Trophoblast cell (in vitro differentiated cells and primary cell): ENCODE measurements at regions not wholly inside any gene's neighbourhood (a gene's known extent, or its start where the extent isn't known, plus 50 kb on each side); places are given as distances from the start of the nearest gene placed in this dataset.

Source experiments
- DNase-seq, 2 donors: peaks; one replicate each; pipeline ENCODE4 v3.0.0-alpha.2; 2016
- H2AFZ ChIP-seq: 2 replicates; pipeline ENCODE4 v1.6.1; 2013; ENCODE audit warnings: low read length, moderate library complexity, mild to moderate bottlenecking; ENCODE audit not compliant: insufficient read depth, poor library complexity
- H2AK5ac ChIP-seq: 2 replicates; pipeline ENCODE4 v1.6.1; 2013; ENCODE audit warnings: mild to moderate bottlenecking, low read length
- H2BK120ac ChIP-seq: 2 replicates; pipeline ENCODE4 v1.6.1; 2013; ENCODE audit warnings: low read length, mild to moderate bottlenecking, moderate library complexity; ENCODE audit not compliant: insufficient read depth, poor library complexity
- H2BK12ac ChIP-seq: 2 replicates; pipeline ENCODE4 v1.6.1; 2013; ENCODE audit warnings: mild to moderate bottlenecking, low read length, moderate library complexity
- H2BK5ac ChIP-seq: 2 replicates; pipeline ENCODE4 v1.6.1; 2013; ENCODE audit warnings: low read length, low read depth, moderate library complexity, mild to moderate bottlenecking; ENCODE audit not compliant: poor library complexity
- H3K14ac ChIP-seq: 2 replicates; pipeline ENCODE4 v1.6.1; 2013; ENCODE audit warnings: mild to moderate bottlenecking, low read length
- H3K18ac ChIP-seq: 2 replicates; pipeline ENCODE4 v1.6.1; 2013; ENCODE audit warnings: mild to moderate bottlenecking, low read length
- H3K23ac ChIP-seq: 2 replicates; pipeline ENCODE4 v1.6.1; 2013; ENCODE audit warnings: low read length
- H3K27ac ChIP-seq: 2 replicates; pipeline ENCODE4 v1.5.1; 2013; ENCODE audit warnings: low read depth, mild to moderate bottlenecking, inconsistent platforms, low read length, moderate library complexity
- H3K27me3 ChIP-seq: 2 replicates; pipeline ENCODE4 v1.6.1; 2013; ENCODE audit warnings: inconsistent platforms, mild to moderate bottlenecking, low read length, moderate library complexity; ENCODE audit not compliant: insufficient read depth
- H3K36me3 ChIP-seq, 2 experiments: 1 replicate in 1 of 2; 2 replicates in 1 of 2; pipeline ENCODE4 v1.6.1; 2013; ENCODE audit warnings: low read length in 2 of 2, mild to moderate bottlenecking in 2 of 2, moderate library complexity in 1 of 2; ENCODE audit not compliant: insufficient read depth in 2 of 2, control insufficient read depth in 1 of 2
- H3K4ac ChIP-seq: 2 replicates; pipeline ENCODE4 v1.6.1; 2013; ENCODE audit warnings: low read depth, mild to moderate bottlenecking, low read length, moderate library complexity
- H3K4me1 ChIP-seq, 2 experiments: 1 replicate in 1 of 2; 2 replicates in 1 of 2; pipeline ENCODE4 v1.6.1; 2013; ENCODE audit warnings: low read length in 2 of 2, mild to moderate bottlenecking in 2 of 2, moderate library complexity in 1 of 2; ENCODE audit not compliant: insufficient read depth in 2 of 2, control insufficient read depth in 1 of 2
- H3K4me2 ChIP-seq: 2 replicates; pipeline ENCODE4 v1.6.1; 2013; ENCODE audit warnings: inconsistent platforms, mild to moderate bottlenecking, low read length, moderate library complexity
- H3K4me3 ChIP-seq: 2 replicates; pipeline ENCODE4 v1.5.1; 2013; ENCODE audit warnings: mild to moderate bottlenecking, low read depth, low read length, inconsistent platforms
- H3K79me1 ChIP-seq: one replicate; pipeline ENCODE4 v1.6.1; 2013; ENCODE audit warnings: low read length
- H3K79me2 ChIP-seq: 2 replicates; pipeline ENCODE4 v1.6.1; 2013; ENCODE audit warnings: low read length, mild to moderate bottlenecking; ENCODE audit not compliant: control insufficient read depth, insufficient read depth, poor library complexity
- H3K9ac ChIP-seq: 2 replicates; pipeline ENCODE4 v1.6.1; 2013; ENCODE audit warnings: mild to moderate bottlenecking, low read length
- H3K9me3 ChIP-seq: 2 replicates; pipeline ENCODE4 v1.6.1; 2013; ENCODE audit warnings: low read depth, mild to moderate bottlenecking, control low read depth, inconsistent platforms, low read length; ENCODE audit not compliant: insufficient read depth
- H4K12ac ChIP-seq: 2 replicates; pipeline ENCODE4 v1.6.1; 2013; ENCODE audit warnings: low read depth, mild to moderate bottlenecking, low read length, moderate library complexity
- H4K8ac ChIP-seq: 2 replicates; pipeline ENCODE4 v1.6.1; 2013; ENCODE audit warnings: low read depth, mild to moderate bottlenecking, low read length, moderate library complexity
- H4K91ac ChIP-seq: one replicate; pipeline ENCODE4 v1.6.1; 2013; ENCODE audit warnings: low read depth, mild to moderate bottlenecking, low read length, moderate library complexity
- WGBS: extraction: QIAGEN DNeasy Blood & Tissue Kit; methylation state at CpG from one replicate; pipeline ENCODE4 v1.1.7; 2013; ENCODE audit warnings: missing lambda C conversion rate; ENCODE audit not compliant: insufficient read length, insufficient coverage; ENCODE audit errors: extremely low coverage; 5-methylcytosine and 5-hydroxymethylcytosine counted together

- Histone ChIP-seq H2BK5ac (peak overlapping the region; percentile 36), H3K9ac (no peak overlapping the region), H3K79me2 (peaks cover 2% of the 10 kb centered on the region), H2BK12ac (peak overlapping the region; percentile 59), H3K14ac (peak overlapping the region; percentile 78), H3K36me3 (no peaks in the 10 kb centered on the region), H3K4me1 (peaks cover 6 to 8% of the 10 kb centered on the region in 2 experiments), H3K4me2 (no peak overlapping the region), H4K12ac (no peak overlapping the region), H4K91ac (peak overlapping the region; percentile 81), H3K79me1 (peaks cover 3% of the 10 kb centered on the region), H3K27me3 (no peaks in the 10 kb centered on the region), H3K9me3 (peaks cover 3% of the 10 kb centered on the region), H2BK120ac (peak overlapping the region; percentile 67), H3K18ac (peak overlapping the region; percentile 69), H3K23ac (no peak overlapping the region), H2AK5ac (peak overlapping the region; percentile 70), H2AFZ (no peak overlapping the region), H3K4ac (peak overlapping the region; percentile 71), H3K27ac (peak overlapping the region; percentile 13), H4K8ac (peak overlapping the region; percentile 64), H3K4me3 (no peak overlapping the region)
- WGBS, result no CpG with 5 or more reads among the region's 9 CpGs
- DNase-seq, result no peak
Observed at GRCh38 chr6:168885196-168885595, 368.4 kb downstream of the THBS2 start.

GRCh38 chr6:168884646-168885086 is 369.0 kb downstream of the THBS2 start:
- H3K4me1 ChIP-seq, result peaks cover 6 to 8% of the 10 kb centered on the region in 2 experiments
- peaks cover 2% of the 10 kb centered on the region for H3K79me2 ChIP-seq
- WGBS, result no CpG with 5 or more reads among the region's 37 CpGs
- no peaks in the 10 kb centered on the region for H3K36me3 ChIP-seq
- no peak overlapping the region for H2BK120ac ChIP-seq
- peaks cover 3% of the 10 kb centered on the region for H3K9me3 ChIP-seq
- DNase-seq, result peak; percentile 55 to 83
- no peaks in the 10 kb centered on the region for H3K27me3 ChIP-seq
- peaks cover 3% of the 10 kb centered on the region for H3K79me1 ChIP-seq
- no peak overlapping the region for H3K27ac ChIP-seq
- H3K23ac ChIP-seq, result no peak overlapping the region
- peak overlapping the region; percentile 32 for H2BK12ac ChIP-seq
- peak overlapping the region; percentile 37 for H3K4me2 ChIP-seq
- H3K4me3 ChIP-seq, result no peak overlapping the region
- no peak overlapping the region for H4K12ac ChIP-seq
- H2AFZ ChIP-seq, result no peak overlapping the region
- H2AK5ac ChIP-seq, result no peak overlapping the region
- H3K9ac ChIP-seq, result no peak overlapping the region
- H3K14ac ChIP-seq, result no peak overlapping the region
- no peak overlapping the region for H3K18ac ChIP-seq
- H2BK5ac ChIP-seq, result no peak overlapping the region
- H4K8ac ChIP-seq, result no peak overlapping the region
- H3K4ac ChIP-seq, result no peak overlapping the region
- no peak overlapping the region for H4K91ac ChIP-seq

GRCh38 chr6:168884050-168884645 is 369.5 kb downstream of the THBS2 start:
- no peak overlapping the region for H3K18ac ChIP-seq
- no peaks in the 10 kb centered on the region for H3K36me3 ChIP-seq
- peaks cover 3% of the 10 kb centered on the region for H3K9me3 ChIP-seq
- peaks cover 3% of the 10 kb centered on the region for H3K79me1 ChIP-seq
- no peak for DNase-seq
- no peak overlapping the region for H3K4ac ChIP-seq
- peak overlapping the region; percentile 63 for H2BK12ac ChIP-seq
- H2AK5ac ChIP-seq, result no peak overlapping the region
- H3K27ac ChIP-seq, result no peak overlapping the region
- H3K79me2 ChIP-seq, result peaks cover 2% of the 10 kb centered on the region
- H3K4me1 ChIP-seq, result peaks cover 6 to 8% of the 10 kb centered on the region in 2 experiments
- peak overlapping the region; percentile 5 for H4K8ac ChIP-seq
- H3K14ac ChIP-seq, result no peak overlapping the region
- no peaks in the 10 kb centered on the region for H3K27me3 ChIP-seq
- peak overlapping the region; percentile 19 for H4K91ac ChIP-seq
- H3K23ac ChIP-seq, result no peak overlapping the region
- no peak overlapping the region for H3K9ac ChIP-seq
- H2BK5ac ChIP-seq, result no peak overlapping the region
- WGBS, result no CpG with 5 or more reads among the region's 21 CpGs
- no peak overlapping the region for H4K12ac ChIP-seq
- H2AFZ ChIP-seq, result no peak overlapping the region
- no peak overlapping the region for H2BK120ac ChIP-seq
- H3K4me3 ChIP-seq, result no peak overlapping the region
- peak overlapping the region; percentile 37 for H3K4me2 ChIP-seq

- Histone ChIP-seq H3K79me1 (peaks cover 3% of the 10 kb centered on the region), H3K4me2 (no peak overlapping the region), H3K79me2 (peaks cover 2% of the 10 kb centered on the region), H3K14ac (no peak overlapping the region), H3K4me3 (no peak overlapping the region), H4K12ac (no peak overlapping the region), H2BK12ac (peak overlapping the region; percentile 63), H3K23ac (no peak overlapping the region), H3K36me3 (no peaks in the 10 kb centered on the region), H3K9me3 (peaks cover 3% of the 10 kb centered on the region), H3K9ac (no peak overlapping the region), H3K27me3 (no peaks in the 10 kb centered on the region), H3K18ac (no peak overlapping the region), H4K91ac (peak overlapping the region; percentile 9), H2BK120ac (no peak overlapping the region), H2AK5ac (no peak overlapping the region), H4K8ac (no peak overlapping the region), H2BK5ac (no peak overlapping the region), H2AFZ (no peak overlapping the region), H3K27ac (no peak overlapping the region), H3K4ac (no peak overlapping the region), H3K4me1 (peaks cover 6 to 8% of the 10 kb centered on the region in 2 experiments)
- WGBS, result no CpG with 5 or more reads among the region's 13 CpGs
- DNase-seq, result no peak
Observed at GRCh38 chr6:168883410-168884049, 370.1 kb downstream of the THBS2 start.
